ENCODE measurements at regions not wholly inside any gene's neighbourhood (a gene's known extent, or its start where the extent isn't known, plus 50 kb on each side); places are given as distances from the start of the nearest gene placed in this dataset.
"Not testable (repeated sequence)": the region's sequence is repeated elsewhere in the genome, so short reads cannot be mapped to it uniquely, and the experiment has no call there.

DNA sequence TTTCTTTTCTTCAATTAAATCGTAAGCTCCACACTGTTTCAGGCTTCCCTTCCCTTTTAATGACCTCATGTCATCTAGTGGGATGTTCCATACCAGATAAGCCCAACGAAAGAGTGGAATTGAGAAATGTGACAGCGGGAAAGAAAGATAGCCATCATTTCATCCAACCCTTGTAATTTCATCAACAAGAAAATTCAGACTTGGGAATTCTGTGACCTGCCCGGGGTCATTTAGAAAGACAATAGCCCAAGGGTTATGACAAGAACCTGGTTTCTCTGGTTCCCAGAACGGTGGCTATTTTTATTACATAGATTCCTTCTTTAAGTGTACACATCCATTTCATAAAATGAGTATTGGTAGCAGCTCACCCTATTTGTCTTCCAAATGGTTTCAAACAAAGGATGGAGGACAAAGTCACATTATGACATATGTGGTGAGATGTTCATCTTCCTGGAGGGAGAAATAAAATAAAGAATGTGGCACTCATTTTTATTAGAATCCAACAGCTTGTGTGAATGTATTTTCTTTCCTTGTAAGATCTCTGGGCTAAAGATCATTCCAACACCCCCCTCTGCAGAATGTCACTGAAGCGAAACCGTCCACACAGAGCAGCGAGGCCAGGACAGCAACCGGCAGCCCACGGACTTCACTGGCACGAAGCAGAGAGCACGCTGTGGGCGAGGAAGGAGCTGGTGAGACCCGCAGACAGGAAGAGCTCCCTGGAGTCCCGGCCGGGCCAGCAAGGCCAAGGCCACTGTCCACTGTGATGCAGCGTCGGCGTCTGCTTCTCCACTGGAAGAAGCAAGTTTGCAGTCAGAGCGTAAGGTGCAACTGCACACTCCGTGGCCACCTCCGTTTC is 199.9 kb downstream of the KLF6 start:
- DNase-seq (ENCODE audit: low spot score in 2 of 2) (no peak), FAIRE-seq (no peak)

GRCh38 chr10:3580565-3580964 is 204.4 kb downstream of the KLF6 start:
- DNase-seq (ENCODE audit: low spot score in 2 of 2) (no peak), FAIRE-seq (no peak)

GRCh38 chr10:3579845-3580244 is 205.2 kb downstream of the KLF6 start:
- DNase-seq (ENCODE audit: low spot score in 2 of 2): no peak
- FAIRE-seq: no peak

GRCh38 chr10:3578682-3579081 is 206.3 kb downstream of the KLF6 start:
- FAIRE-seq (no peak), DNase-seq (ENCODE audit: low spot score in 2 of 2) (no peak)

DNA sequence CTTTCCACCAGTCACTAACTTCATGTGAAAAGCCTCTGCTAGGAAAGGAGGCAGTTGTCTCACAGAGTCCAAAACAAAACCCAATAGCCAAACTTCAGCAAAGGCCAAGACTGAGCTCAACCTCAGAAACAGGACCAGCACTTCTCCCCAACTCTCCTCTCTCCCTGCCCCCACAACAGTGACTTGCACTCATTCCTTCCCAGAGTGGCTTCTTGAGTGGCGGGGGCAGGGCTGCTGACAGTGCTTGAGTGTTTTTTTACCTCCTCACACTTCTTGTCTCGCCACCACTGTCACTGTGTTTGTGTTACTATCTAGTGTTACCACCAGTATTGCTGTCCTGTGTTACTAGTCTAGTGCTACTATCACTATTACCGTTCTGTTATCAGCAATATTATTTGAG is 206.8 kb downstream of the KLF6 start:
- DNase-seq (ENCODE audit: low spot score in 2 of 2) (no peak), FAIRE-seq (no peak)

DNA sequence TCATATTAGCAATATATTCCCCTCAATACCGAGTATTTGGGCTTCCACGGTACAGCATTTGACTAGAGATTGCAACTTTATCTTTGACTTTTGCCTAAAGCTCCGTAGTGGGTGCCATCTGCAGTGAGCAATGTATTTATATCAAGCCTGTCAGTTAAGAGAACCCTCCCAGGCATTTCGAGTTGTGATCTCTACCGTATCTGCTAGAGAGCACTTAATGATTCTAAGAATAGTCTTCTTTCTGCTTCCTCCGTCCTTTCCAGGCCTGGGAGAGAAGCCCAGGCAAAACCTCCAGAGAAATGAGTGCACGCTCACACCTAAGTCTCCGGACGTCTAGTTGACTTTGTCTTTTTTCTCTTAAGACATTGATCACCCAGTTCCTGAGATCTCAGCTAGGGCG is 210.6 kb downstream of the KLF6 start:
- DNase-seq (ENCODE audit: low spot score in 2 of 2) (no peak), FAIRE-seq (no peak)

- FAIRE-seq (no peak), DNase-seq (ENCODE audit: low spot score in 2 of 2) (no peak)
These were observed 211.5 kb downstream of the KLF6 start for GRCh38 chr10:3573498-3573897.

DNA sequence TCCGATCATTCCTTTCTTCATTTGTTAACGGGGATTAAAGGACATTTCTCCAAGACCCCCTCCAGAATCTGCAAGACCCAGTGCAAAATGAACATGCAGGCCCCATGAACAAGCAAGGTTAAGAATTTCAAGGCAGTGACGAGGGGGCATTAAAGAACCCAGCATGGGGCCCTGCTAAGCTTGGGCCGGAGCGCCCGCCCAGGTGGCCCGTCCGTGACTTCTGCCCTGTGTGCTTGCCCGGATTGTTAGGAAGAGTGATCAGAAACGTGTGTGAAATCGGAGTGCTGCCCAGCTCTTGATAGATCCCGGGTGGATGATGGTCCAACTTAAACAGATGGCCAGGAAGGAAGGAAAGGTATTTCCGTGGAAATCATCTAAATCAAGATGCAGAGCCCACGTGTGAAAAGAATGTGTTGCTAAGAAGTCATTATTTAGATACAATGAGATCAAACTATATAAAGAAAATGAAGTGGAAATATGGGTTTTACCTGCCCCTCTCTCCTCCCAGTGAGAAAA is 213.6 kb downstream of the KLF6 start:
- no peak for FAIRE-seq
- no peak for DNase-seq (ENCODE audit: low spot score in 2 of 2)

- DNase-seq (ENCODE audit: low spot score in 2 of 2) (no peak), FAIRE-seq (no peak)
These were observed 214.1 kb downstream of the KLF6 start for GRCh38 chr10:3570855-3571266.

- FAIRE-seq (no peak), DNase-seq (ENCODE audit: low spot score in 2 of 2) (peak in 1 of 2 donors; percentile 10)
These were observed 214.8 kb downstream of the KLF6 start for GRCh38 chr10:3570131-3570729.

GRCh38 chr10:3568983-3569382 is 216.0 kb downstream of the KLF6 start:
- no peak for FAIRE-seq

DNA sequence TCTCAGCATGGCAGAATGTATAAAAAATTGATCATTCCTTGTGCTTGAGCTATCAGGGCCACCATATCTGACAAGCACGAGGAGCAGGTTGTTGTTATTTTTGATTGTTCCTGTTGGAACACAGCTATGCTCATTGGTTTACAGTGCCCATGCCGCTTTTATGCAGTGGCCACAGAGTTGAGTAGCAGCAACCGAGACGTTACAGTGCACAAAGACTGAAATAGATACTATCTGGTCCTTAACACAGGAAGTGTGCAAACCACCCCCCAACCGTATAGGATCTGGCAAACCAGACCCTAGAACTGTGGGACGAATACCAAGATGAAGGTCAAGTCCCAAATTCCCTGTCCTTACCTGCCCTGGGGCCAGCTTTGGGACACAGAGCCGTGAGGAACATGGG is 216.6 kb downstream of the KLF6 start:
- FAIRE-seq: no peak
- DNase-seq (ENCODE audit: low spot score in 2 of 2): no peak

More at GRCh38 chr10:3568983-3569382, 216.0 kb downstream of the KLF6 start:
- no peak for DNase-seq (ENCODE audit: low spot score in 2 of 2)

- no peak for FAIRE-seq
- DNase-seq (ENCODE audit: low spot score in 2 of 2): no peak
These were observed 217.6 kb downstream of the KLF6 start for GRCh38 chr10:3567291-3567963.

DNA sequence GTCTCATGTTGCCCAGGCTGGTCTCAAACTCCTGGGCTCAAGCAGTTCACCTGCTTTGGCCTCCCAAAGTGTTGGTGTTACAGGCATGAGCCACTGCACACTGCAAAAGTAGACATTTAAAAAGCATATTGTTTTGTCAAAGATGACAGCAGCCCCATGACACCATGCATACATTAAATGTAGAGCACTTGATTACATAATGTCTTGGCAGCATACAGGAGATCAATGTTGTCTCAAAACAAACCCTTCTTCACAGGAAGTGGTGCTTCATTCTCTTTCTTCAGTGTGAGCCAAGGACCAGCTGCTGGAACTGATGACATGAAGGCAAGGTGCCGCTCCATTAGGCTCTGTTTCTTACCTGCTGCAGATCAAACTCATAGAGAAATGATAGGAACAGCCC is 218.4 kb downstream of the KLF6 start:
- DNase-seq (ENCODE audit: low spot score in 2 of 2): no peak
- FAIRE-seq: no peak

GRCh38 chr10:3564346-3565002 is 220.5 kb downstream of the KLF6 start:
- FAIRE-seq: no peak

DNA sequence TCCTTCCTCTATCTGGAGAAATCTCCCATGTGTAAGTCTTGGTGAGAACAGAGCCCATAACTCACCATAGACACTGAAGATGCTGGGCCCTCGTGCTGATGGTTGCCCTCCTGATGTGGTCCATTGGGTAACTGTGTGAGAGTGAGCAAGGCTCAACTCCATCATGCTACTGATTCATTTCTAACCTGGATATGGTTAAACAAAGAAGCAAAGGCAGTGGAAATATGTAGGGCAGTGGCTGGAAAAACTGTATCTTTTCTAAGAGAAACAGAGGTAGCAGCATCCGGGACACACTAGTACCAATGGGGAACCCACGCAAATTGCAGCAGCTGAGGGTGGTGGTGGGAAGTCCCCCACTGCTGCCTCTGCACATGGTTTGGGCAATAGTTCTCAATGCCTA is 221.7 kb downstream of the KLF6 start:
- FAIRE-seq: no peak
- DNase-seq (ENCODE audit: low spot score in 2 of 2): no peak

More at GRCh38 chr10:3564346-3565002, 220.5 kb downstream of the KLF6 start:
- no peak for DNase-seq (ENCODE audit: low spot score in 2 of 2)

DNA sequence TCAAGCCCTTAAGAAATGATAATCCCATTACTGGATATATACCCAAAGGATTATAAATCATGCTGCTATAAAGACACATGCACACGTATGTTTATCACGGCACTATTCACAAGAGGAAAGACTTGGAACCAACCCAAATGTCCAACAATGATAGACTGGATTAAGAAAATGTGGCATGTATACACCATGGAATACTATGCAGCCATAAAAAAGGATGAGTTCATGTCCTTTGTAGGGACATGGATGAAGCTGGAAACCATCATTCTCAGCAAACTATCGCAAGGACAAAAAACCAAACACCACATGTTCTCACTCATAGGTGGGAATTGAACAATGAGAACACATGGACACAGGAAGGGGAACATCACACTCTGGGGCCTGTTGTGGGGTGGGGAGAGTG is 224.4 kb downstream of the KLF6 start:
- not testable (repeated sequence) for FAIRE-seq; DNase-seq (ENCODE audit: low spot score in 2 of 2)

DNA sequence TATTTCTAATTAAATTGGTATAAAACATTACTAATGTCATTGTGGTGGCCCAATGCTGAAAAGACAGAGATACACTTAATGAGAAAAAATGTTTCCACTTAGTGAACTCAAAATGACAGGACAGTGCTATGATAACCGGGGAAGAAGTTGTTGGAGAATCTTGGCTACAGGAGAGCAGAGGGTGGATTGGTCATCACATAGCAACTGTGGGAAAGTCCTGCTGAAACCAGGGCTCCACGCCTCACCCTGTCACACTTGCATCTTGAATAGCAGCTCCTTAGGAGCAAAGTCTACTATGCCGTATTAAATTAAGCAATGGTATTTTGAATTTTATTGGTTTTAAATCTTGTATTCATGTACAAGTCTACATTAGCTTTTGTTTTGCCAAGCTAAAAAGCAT is 225.5 kb downstream of the KLF6 start:
- FAIRE-seq (no peak), DNase-seq (ENCODE audit: low spot score in 2 of 2) (no peak)

GRCh38 chr10:3559011-3559410 is 226.0 kb downstream of the KLF6 start:
- DNase-seq (ENCODE audit: low spot score in 2 of 2): no peak
- no peak for FAIRE-seq

GRCh38 chr10:3556191-3557017 is 228.6 kb downstream of the KLF6 start:
- DNase-seq (ENCODE audit: low spot score in 2 of 2); FAIRE-seq: not testable (repeated sequence)

Data from frontal cortex (tissue), 3 donors.